WI38 (cell line): ENCODE measurements at regions not wholly inside any gene's neighbourhood (a gene's known extent, or its start where the extent isn't known, plus 50 kb on each side); places are given as distances from the start of the nearest gene placed in this dataset.

Source experiments
- H3K4me3 ChIP-seq: 2 replicates; pipeline ENCODE4 v1.5.1; 2011; ENCODE audit warnings: low read depth, mild to moderate bottlenecking, control low read depth, low read length
- CTCF ChIP-seq: IDR thresholded peaks from 2 replicates; pipeline ENCODE4 v1.5.1; 2012; ENCODE audit warnings: low read depth, mild to moderate bottlenecking, control low read depth, low read length

GRCh38 chr6:85169189-85169588 is 280.7 kb upstream of the NT5E start:
- no peak for TF ChIP-seq CTCF
- H3K4me3 ChIP-seq = no peak overlapping the region

GRCh38 chr6:85168146-85168545 is 281.7 kb upstream of the NT5E start:
- H3K4me3 ChIP-seq = no peak overlapping the region
- TF ChIP-seq CTCF = no peak

- TF ChIP-seq CTCF = no peak
- no peak overlapping the region for H3K4me3 ChIP-seq
These were observed 283.7 kb upstream of the NT5E start for GRCh38 chr6:85166114-85166741.

GRCh38 chr6:85163156-85164080 is 286.5 kb upstream of the NT5E start:
- H3K4me3 ChIP-seq = no peak overlapping the region
- no peak for TF ChIP-seq CTCF

GRCh38 chr6:85157311-85157710 is 292.6 kb upstream of the NT5E start:
- H3K4me3 ChIP-seq = no peak overlapping the region
- TF ChIP-seq CTCF = no peak

GRCh38 chr6:85143676-85144075 is 306.2 kb upstream of the NT5E start:
- TF ChIP-seq CTCF = no peak
- no peak overlapping the region for H3K4me3 ChIP-seq

GRCh38 chr6:85137865-85138264 is 312.0 kb upstream of the NT5E start:
- H3K4me3 ChIP-seq = no peak overlapping the region
- TF ChIP-seq CTCF = no peak
